Neural cell (in vitro differentiated cells): ENCODE measurements at regions not wholly inside any gene's neighbourhood (a gene's known extent, or its start where the extent isn't known, plus 50 kb on each side); places are given as distances from the start of the nearest gene placed in this dataset.

ENCODE experiments used
- RAD21 ChIP-seq: fragments of 450-650 bp; conservative IDR thresholded peaks from 2 replicates; pipeline ENCODE4 v1.6.1; 2014; ENCODE audit warnings: antibody characterized with exemption, mild to moderate bottlenecking, moderate library complexity
- TF ChIP-seq, protein P1 (sequence below): fragments of 450-650 bp; IDR thresholded peaks from 2 replicates; pipeline ENCODE4 v1.5.1; 2014; ENCODE audit warnings: antibody characterized with exemption, mild to moderate bottlenecking, moderate library complexity; ENCODE audit not compliant: poor library complexity, severe bottlenecking

DNA sequence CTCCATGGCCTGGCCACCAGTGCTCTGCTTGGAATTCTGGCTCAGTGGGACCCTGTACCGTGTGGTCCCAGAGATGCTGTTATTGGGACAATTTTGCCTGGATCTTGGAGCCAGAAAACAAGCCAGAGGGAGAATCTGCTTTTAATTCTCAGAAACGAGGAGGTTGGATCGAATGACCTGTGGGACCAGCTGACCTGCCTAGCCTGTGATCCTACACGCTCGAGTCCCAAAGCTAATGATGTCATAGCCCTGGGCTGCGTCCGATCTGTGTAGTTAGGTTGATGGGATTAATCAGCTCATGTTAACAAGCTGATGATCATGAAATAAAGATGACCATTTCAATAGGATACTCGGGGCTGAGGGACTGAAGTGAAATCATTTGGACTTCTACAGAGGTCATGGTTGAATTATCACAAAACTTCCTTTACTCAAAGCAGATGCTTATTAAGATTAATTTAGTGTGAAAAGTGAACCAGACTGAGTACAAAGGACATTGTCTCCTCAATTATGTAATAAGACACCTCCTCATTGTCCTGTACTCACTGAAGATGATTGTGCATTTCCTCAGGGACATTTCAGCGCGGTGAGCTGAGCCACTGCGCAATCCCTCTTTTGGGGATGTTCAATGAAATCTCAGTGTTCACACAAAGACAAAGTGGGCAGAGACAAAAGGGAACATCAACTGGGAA lies 51.9 kb upstream of the STX18 start:
- TF ChIP-seq, protein P1, sequence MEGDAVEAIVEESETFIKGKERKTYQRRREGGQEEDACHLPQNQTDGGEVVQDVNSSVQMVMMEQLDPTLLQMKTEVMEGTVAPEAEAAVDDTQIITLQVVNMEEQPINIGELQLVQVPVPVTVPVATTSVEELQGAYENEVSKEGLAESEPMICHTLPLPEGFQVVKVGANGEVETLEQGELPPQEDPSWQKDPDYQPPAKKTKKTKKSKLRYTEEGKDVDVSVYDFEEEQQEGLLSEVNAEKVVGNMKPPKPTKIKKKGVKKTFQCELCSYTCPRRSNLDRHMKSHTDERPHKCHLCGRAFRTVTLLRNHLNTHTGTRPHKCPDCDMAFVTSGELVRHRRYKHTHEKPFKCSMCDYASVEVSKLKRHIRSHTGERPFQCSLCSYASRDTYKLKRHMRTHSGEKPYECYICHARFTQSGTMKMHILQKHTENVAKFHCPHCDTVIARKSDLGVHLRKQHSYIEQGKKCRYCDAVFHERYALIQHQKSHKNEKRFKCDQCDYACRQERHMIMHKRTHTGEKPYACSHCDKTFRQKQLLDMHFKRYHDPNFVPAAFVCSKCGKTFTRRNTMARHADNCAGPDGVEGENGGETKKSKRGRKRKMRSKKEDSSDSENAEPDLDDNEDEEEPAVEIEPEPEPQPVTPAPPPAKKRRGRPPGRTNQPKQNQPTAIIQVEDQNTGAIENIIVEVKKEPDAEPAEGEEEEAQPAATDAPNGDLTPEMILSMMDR = no peak
- no peak for TF ChIP-seq RAD21
